ENCODE measurements at regions not wholly inside any gene's neighbourhood (a gene's known extent, or its start where the extent isn't known, plus 50 kb on each side); places are given as distances from the start of the nearest gene placed in this dataset.

DNA sequence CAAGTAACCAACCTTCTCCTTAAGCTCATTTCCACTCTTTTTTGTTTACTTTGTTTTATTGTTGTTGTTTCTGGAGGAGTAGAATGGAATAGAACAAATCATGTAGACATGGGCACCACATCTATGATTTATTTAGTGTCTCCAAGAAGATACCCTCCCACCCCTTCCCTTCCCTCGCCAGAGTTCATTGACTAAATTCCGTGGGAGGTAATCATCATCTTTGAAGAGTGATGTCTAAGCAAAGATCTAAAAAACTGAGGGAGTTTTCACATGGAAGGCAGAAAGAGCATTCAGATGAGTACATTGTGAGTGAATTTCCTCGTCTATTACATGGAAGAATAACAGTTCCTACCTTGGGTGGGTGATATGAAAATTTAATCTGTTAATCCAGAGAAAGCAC lies 136.2 kb downstream of the SEC16B start:
- Histone ChIP-seq H3K4me1 (no peaks in the 10 kb centered on the region), H3K4me3 (no peak overlapping the region), H3K9me3 (no peaks in the 10 kb centered on the region), H3K27me3 (no peaks in the 10 kb centered on the region), H3K27ac (no peak overlapping the region), H3K36me3 (no peaks in the 10 kb centered on the region)
- intact Hi-C loops (cut with DNase I; ENCODE audit: low total_unique reads), result no loop called here
- WGBS, 5 donors, result 62 to 89% (median 81%) methylated on average over 3 of the region's 3 CpGs
- TF ChIP-seq EP300 (IDR thresholded peaks at IDR 0.05), result no peak
- no peak for TF ChIP-seq POLR2AphosphoS5 (IDR thresholded peaks at IDR 0.05)
- TF ChIP-seq, protein P1, sequence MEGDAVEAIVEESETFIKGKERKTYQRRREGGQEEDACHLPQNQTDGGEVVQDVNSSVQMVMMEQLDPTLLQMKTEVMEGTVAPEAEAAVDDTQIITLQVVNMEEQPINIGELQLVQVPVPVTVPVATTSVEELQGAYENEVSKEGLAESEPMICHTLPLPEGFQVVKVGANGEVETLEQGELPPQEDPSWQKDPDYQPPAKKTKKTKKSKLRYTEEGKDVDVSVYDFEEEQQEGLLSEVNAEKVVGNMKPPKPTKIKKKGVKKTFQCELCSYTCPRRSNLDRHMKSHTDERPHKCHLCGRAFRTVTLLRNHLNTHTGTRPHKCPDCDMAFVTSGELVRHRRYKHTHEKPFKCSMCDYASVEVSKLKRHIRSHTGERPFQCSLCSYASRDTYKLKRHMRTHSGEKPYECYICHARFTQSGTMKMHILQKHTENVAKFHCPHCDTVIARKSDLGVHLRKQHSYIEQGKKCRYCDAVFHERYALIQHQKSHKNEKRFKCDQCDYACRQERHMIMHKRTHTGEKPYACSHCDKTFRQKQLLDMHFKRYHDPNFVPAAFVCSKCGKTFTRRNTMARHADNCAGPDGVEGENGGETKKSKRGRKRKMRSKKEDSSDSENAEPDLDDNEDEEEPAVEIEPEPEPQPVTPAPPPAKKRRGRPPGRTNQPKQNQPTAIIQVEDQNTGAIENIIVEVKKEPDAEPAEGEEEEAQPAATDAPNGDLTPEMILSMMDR (IDR thresholded peaks at IDR 0.05), result no peak
- TF ChIP-seq POLR2A (IDR thresholded peaks at IDR 0.05), result no peak
- no peak for DNase-seq

DNA sequence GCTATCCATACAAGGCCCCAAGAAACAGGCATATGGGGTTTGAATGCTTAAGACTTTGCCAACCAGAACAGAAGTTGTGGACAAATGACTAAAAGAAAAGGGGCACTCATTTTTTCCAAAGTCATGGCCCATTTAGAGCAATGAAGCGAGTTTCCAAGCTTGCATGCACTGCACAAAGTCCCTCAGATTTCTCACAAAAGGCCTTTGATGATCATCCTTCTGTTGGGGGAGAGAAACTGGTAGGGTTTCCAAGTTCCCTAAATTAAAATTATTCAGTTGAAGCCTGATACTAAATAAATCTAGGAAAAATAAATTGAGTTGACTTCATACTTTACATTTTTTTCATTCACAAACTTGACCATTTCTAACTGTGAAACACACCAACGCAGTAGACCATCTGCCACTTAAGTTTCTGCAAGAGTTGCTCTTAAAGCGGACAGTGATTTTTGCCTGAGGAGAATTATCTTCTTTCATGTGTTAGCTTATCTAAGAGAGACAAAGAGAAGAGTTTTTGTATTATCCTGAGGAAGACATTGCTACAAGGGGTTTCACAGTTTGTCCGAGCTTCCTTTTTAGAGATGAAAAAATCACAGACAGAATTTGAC lies 139.2 kb downstream of the SEC16B start:
- no peaks in the 10 kb centered on the region for H3K4me1 ChIP-seq
- no peak overlapping the region for H3K4me3 ChIP-seq
- WGBS, 5 donors, result 86 to 91% (median 90%) methylated on average over 4 of the region's 4 CpGs
- H3K27me3 ChIP-seq, result no peaks in the 10 kb centered on the region
- no peaks in the 10 kb centered on the region for H3K36me3 ChIP-seq
- no peaks in the 10 kb centered on the region for H3K9me3 ChIP-seq
- TF ChIP-seq, protein P1 (IDR thresholded peaks at IDR 0.05), result no peak
- TF ChIP-seq POLR2AphosphoS5 (IDR thresholded peaks at IDR 0.05) (no peak), EP300 (IDR thresholded peaks at IDR 0.05) (no peak), POLR2A (IDR thresholded peaks at IDR 0.05) (no peak)
- no peak for DNase-seq
- no peak overlapping the region for H3K27ac ChIP-seq
- intact Hi-C loops (cut with DNase I; ENCODE audit: low total_unique reads), result no loop called here

DNA sequence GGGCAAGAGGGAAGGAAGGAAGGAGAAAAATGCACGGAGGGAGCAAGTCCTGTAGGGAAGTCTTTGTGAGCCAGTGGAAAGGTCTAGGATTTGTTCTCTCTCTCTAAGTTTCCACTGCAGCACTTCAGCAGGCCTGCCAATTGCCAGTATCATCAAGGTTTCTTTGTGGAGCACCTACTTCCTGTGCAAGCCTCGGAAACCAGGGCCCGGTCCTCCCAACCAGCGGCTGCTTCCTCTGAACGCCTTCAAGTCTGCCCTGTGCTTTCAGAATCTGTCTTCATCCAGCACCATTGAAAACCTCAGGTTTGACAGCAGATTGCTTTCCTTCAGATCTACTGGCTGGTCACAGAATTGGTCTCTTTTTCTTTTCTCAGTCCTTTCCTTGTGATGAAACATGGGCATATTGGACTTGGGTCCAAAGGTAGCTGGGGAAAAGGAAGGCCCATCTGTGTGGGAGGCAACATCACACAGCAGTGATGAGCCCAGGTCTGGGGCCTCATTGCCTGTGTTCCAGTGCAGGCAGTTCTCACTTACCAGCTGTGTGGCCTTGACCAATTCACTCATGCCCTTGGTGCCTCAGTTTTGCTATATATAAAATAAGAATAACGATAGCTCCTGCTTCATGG lies 144.5 kb downstream of the SEC16B start:
- Histone ChIP-seq H3K27ac (no peak overlapping the region), H3K36me3 (no peaks in the 10 kb centered on the region), H3K27me3 (no peaks in the 10 kb centered on the region), H3K4me3 (no peak overlapping the region), H3K9me3 (no peaks in the 10 kb centered on the region), H3K4me1 (no peaks in the 10 kb centered on the region)
- WGBS, 5 donors, result 69 to 81% (median 74%) methylated on average over 6 of the region's 6 CpGs
- DNase-seq, result peak in 1 of 2 donors; percentile 12
- intact Hi-C loops (cut with DNase I; ENCODE audit: low total_unique reads), result no loop called here
- TF ChIP-seq EP300 (IDR thresholded peaks at IDR 0.05) (no peak), POLR2AphosphoS5 (IDR thresholded peaks at IDR 0.05) (no peak), POLR2A (IDR thresholded peaks at IDR 0.05) (no peak)
- TF ChIP-seq, protein P1 (IDR thresholded peaks at IDR 0.05), result no peak

DNA sequence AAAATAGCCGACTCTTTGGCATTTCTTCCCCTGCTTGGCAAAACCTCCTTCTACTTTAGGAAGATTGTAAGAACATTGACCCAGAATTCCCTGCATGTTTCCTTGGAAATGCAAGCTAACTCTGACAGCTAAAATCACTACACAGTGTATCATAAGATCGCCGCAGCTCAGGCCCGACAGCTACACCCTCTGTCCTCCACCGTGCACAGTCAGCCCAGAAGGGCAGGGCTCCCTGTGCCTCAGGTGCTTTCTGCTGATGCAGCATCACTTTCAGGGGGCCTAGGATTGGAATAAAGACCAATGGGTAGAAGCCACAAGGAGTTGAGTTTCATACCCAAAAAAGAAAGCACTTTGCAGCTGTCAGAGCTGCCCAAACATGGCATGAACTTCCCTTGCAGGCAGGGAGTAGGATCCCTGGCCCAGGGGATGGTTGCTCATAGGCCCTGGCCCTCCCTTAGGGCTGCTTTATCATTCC lies 145.3 kb downstream of the SEC16B start:
- Histone ChIP-seq H3K4me3 (no peak overlapping the region), H3K9me3 (no peaks in the 10 kb centered on the region), H3K27ac (no peak overlapping the region), H3K4me1 (no peaks in the 10 kb centered on the region), H3K36me3 (no peaks in the 10 kb centered on the region), H3K27me3 (no peaks in the 10 kb centered on the region)
- 42 to 88% (median 77%) methylated on average over 5 of the region's 5 CpGs for WGBS, 5 donors
- DNase-seq, result no peak
- TF ChIP-seq, protein P1 (IDR thresholded peaks at IDR 0.05), result no peak
- TF ChIP-seq EP300 (IDR thresholded peaks at IDR 0.05), result no peak
- intact Hi-C loops (cut with DNase I; ENCODE audit: low total_unique reads), result no loop called here
